Ovary (tissue), 7 donors: ENCODE measurements at regions not wholly inside any gene's neighbourhood (a gene's known extent, or its start where the extent isn't known, plus 50 kb on each side); places are given as distances from the start of the nearest gene placed in this dataset.

Source experiments
- DNase-seq, 5 donors: peaks; one replicate each; pipeline ENCODE4 v3.0.0-alpha.2; 2019 to 2020
- H3K27ac ChIP-seq, 2 donors: fragments of 200-600 bp; one replicate each; pipeline versions ENCODE4 v1.5.1 to v1.8.0; 2019 to 2022
- H3K27me3 ChIP-seq: fragments of 200-600 bp; one replicate; pipeline ENCODE4 v1.8.0; 2022
- H3K36me3 ChIP-seq: fragments of 200-600 bp; sonication (generic); one replicate; pipeline ENCODE4 v1.5.1; 2019
- H3K4me1 ChIP-seq: one replicate; pipeline ENCODE4 v1.8.1; 2013; ENCODE audit warnings: mild to moderate bottlenecking, moderate library complexity; ENCODE audit not compliant: insufficient read depth
- H3K4me3 ChIP-seq: fragments of 200-600 bp; sonication (generic); one replicate; pipeline ENCODE4 v1.5.1; 2017
- H3K9me3 ChIP-seq, 2 donors: fragments of 200-600 bp in 1 of 2; sonication (generic) in 1 of 2; one replicate each; pipeline versions ENCODE4 v1.5.1 to v1.8.1; 2013 to 2019; ENCODE audit warnings: mild to moderate bottlenecking in 1 of 2, moderate library complexity in 1 of 2
- EP300 ChIP-seq: sonication (generic); formaldehyde crosslinking; IDR thresholded peaks from one replicate; pipeline ENCODE4 v1.6.1; 2017; ENCODE audit warnings: antibody characterized with exemption
- POLR2A ChIP-seq: fragments of 450-650 bp; IDR thresholded peaks from one replicate; pipeline ENCODE4 v1.6.1; 2017; ENCODE audit warnings: antibody characterized with exemption, mild to moderate bottlenecking, moderate library complexity
- WGBS, 3 donors: extraction: QIAGEN DNeasy Blood & Tissue Kit in 1 of 3; methylation state at CpG; one replicate each; pipeline versions ENCODE4 v1.1.5 to v1.1.7; 2013 to 2017; 5-methylcytosine and 5-hydroxymethylcytosine counted together
- intact Hi-C, 4 donors: fragments of 100-400 bp; cut with DNase I; formaldehyde crosslinking; loops; one replicate each; pipeline versions ENCODE4 v1.11.0 to v1.15.1; 2022 to 2023
- TF ChIP-seq, protein P1 (sequence below), 3 donors: fragments of 450-650 bp in 2 of 3; fragments of 200-600 bp in 1 of 3; IDR thresholded peaks; one replicate each; pipeline versions ENCODE4 v1.5.1 to v1.8.0; 2016 to 2022; ENCODE audit warnings: antibody characterized with exemption in 3 of 3, mild to moderate bottlenecking in 1 of 3
- donor health status: DM: no; HTN: no; CAD: no; lungs with moderate emphysema.
- donor health status: DM: no; HTN: no; CAD: no.
- donor health status: Bipolar disorder and iron deficiency.
- donor health status: DM: no; HTN: no; CAD: no.
- donor health status: DM: yes; HTN: yes; CAD: no.

DNA sequence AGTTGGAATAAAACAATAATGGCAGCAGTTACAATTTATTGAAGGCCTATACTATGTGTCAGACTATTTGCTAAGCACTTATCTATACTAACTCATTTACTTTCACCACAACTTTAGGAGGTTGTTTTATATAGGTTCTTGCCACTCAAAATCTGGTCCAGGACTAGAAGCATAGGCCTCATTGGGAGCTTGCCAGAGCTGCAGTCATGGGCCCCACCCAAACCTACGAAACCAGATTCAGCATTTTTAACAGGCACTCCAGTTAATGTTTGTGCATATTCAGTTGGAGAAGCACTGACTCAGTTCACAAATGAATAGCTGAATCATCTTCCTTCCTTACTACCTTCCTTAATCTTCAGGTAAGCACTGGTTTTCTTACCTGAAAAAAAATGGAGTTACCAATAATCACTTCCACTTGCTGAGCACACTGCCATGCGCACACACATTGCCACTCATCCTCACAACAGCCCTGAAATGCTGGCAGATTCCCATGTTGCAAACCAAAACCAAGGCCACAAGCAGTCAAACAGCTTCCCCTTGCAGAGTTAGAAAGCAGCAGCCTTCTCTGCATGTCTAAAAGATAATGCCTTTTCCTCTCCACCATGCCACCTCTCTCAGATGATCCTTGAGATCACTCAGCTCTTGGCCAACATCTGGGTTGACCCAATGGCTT lies 122.4 kb downstream of the SLC16A9 start:
- H3K36me3 ChIP-seq: no peaks in the 10 kb centered on the region
- no peaks in the 10 kb centered on the region for H3K4me1 ChIP-seq
- no peaks in the 10 kb centered on the region for H3K27me3 ChIP-seq
- DNase-seq: no peak
- 87 to 89% (median 88%) methylated on average over 2 of the region's 2 CpGs for WGBS, 3 donors
- TF ChIP-seq EP300: no peak
- TF ChIP-seq, protein P1, sequence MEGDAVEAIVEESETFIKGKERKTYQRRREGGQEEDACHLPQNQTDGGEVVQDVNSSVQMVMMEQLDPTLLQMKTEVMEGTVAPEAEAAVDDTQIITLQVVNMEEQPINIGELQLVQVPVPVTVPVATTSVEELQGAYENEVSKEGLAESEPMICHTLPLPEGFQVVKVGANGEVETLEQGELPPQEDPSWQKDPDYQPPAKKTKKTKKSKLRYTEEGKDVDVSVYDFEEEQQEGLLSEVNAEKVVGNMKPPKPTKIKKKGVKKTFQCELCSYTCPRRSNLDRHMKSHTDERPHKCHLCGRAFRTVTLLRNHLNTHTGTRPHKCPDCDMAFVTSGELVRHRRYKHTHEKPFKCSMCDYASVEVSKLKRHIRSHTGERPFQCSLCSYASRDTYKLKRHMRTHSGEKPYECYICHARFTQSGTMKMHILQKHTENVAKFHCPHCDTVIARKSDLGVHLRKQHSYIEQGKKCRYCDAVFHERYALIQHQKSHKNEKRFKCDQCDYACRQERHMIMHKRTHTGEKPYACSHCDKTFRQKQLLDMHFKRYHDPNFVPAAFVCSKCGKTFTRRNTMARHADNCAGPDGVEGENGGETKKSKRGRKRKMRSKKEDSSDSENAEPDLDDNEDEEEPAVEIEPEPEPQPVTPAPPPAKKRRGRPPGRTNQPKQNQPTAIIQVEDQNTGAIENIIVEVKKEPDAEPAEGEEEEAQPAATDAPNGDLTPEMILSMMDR (IDR thresholded peaks at IDR 0.05): no peak
- no peak for TF ChIP-seq POLR2A
- H3K27ac ChIP-seq: no peak overlapping the region
- intact Hi-C loops: no loop called here
- H3K4me3 ChIP-seq: no peak overlapping the region
- H3K9me3 ChIP-seq: no peaks in the 10 kb centered on the region

DNA sequence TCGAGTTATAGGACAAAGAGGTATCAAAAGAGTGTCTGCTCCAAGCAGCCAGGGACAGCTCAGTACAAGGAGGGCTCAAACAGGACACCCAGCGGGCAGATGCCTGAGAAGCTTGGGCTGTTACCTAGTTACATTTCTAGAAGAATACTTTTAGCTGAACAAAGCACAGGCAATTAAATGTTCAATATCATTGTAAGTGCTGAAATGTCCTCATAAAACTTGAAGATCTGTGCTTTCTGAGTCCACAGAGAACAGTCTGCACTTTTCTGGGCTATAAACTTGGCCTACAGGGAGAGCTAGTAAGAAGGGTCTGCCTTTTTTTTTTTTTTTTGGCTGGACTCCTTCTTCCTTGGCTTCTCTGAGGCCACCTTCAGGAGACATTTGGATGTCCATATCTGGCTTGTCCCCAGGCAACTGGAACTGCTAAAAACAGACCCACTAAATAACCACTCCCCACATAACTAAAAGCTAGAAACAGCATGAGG lies 123.2 kb downstream of the SLC16A9 start:
- no peak overlapping the region for H3K4me3 ChIP-seq
- no peak for DNase-seq
- H3K9me3 ChIP-seq: no peaks in the 10 kb centered on the region
- no peaks in the 10 kb centered on the region for H3K4me1 ChIP-seq
- no peak overlapping the region for H3K27ac ChIP-seq
- intact Hi-C loops: no loop called here
- no peaks in the 10 kb centered on the region for H3K27me3 ChIP-seq
- WGBS, 3 donors: 64 to 92% (median 71%) methylated on average over 2 of the region's 2 CpGs
- no peaks in the 10 kb centered on the region for H3K36me3 ChIP-seq
- TF ChIP-seq POLR2A (no peak), EP300 (no peak)
- TF ChIP-seq, protein P1 (IDR thresholded peaks at IDR 0.05): no peak

DNA sequence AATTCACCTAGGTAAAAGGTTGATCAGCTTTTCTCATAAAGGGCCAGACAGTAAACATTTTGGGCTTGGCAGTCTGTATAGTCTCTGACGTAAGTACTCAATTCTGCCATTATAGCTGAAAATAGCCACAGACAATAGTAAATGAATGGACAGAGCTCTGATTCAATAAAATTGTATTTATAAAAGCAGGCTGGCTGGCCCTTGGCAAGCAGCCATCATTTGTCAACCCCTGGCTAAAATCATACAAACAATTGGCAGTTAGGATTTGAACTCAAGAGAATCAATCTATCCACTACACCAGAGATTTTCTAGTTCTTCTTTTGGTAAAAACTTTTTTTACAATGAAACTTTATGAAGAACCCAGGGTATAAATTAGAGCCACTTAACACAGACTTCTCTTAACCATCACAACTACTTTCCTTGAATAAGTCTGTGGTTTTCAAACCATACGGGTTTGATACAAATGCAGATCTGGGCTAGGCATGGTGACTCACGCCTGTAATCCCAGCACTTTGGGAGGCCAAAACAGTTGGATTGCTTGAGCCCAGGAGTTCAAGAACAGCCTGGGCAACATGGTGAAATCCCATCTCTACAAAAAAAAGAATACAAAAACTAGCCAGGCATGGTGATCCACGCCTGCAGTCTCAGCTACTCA lies 124.5 kb downstream of the SLC16A9 start:
- Histone ChIP-seq H3K4me1 (peaks cover under 1% of the 10 kb centered on the region), H3K4me3 (no peak overlapping the region), H3K27ac (no peak overlapping the region), H3K27me3 (no peaks in the 10 kb centered on the region), H3K9me3 (no peaks in the 10 kb centered on the region), H3K36me3 (no peaks in the 10 kb centered on the region)
- WGBS, 3 donors: 89 to 90% (median 89%) methylated on average over 4 of the region's 4 CpGs
- TF ChIP-seq, protein P1 (IDR thresholded peaks at IDR 0.05): no peak
- no peak for TF ChIP-seq POLR2A
- no peak for TF ChIP-seq EP300
- DNase-seq: no peak
- intact Hi-C loops: no loop called here

DNA sequence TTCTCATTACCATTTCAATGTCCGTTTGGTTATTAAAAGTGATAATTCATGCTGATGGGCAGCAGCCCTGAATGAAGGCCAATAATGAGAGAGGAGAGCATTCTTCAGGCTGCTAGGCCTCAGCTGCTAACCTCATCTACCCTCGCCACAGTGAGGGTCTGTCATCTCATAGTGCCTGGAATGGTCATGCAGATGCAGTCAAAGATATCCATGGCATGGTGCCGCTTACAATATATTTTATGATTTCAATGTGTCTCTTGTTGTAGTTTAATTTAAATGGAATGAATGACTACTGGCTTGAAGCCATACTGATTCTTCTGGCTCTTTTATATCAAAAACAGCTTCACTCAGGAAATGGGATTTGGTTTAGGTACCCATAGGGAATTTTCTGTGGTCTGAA lies 126.9 kb downstream of the SLC16A9 start:
- H3K27ac ChIP-seq: no peak overlapping the region
- DNase-seq: no peak

More for the DNA sequence above, 126.9 kb downstream of the SLC16A9 start:
- Histone ChIP-seq H3K27me3 (no peaks in the 10 kb centered on the region), H3K36me3 (no peaks in the 10 kb centered on the region), H3K4me1 (peaks cover 3% of the 10 kb centered on the region), H3K4me3 (no peak overlapping the region), H3K9me3 (no peaks in the 10 kb centered on the region)
- intact Hi-C loops: loop anchor here in 1 of 4 donors (5.0 kb wide), 1 partner anchor 340 kb away; no protein-coding TSS in a partner anchor
- TF ChIP-seq EP300 (no peak), POLR2A (no peak)
- TF ChIP-seq, protein P1 (IDR thresholded peaks at IDR 0.05): no peak
- WGBS, 3 donors: 81 to 90% (median 86%) methylated on average over 3 of the region's 3 CpGs
